ENCODE measurements at regions not wholly inside any gene's neighbourhood (a gene's known extent, or its start where the extent isn't known, plus 50 kb on each side); places are given as distances from the start of the nearest gene placed in this dataset.

- Histone ChIP-seq H3K36me3 (ENCODE audit: control insufficient read depth, insufficient read depth, low read length) (no peaks in the 10 kb centered on the region), H3K27me3 (replicated peaks; ENCODE audit: control insufficient read depth, insufficient read depth, low read length, poor library complexity, severe bottlenecking) (no peaks in the 10 kb centered on the region), H3K9me3 (ENCODE audit: control insufficient read depth, low read length) (no peaks in the 10 kb centered on the region), H3K4me3 (ENCODE audit: insufficient read depth, low read depth, low read length, poor library complexity, severe bottlenecking) (no peak overlapping the region), H3K4me1 (ENCODE audit: control insufficient read depth, insufficient read depth, low read length, poor library complexity, severe bottlenecking) (no peaks in the 10 kb centered on the region), H3K27ac (ENCODE audit: insufficient read depth, low read length, poor library complexity, severe bottlenecking) (no peak overlapping the region)
- no peak for DNase-seq
Observed at GRCh38 chr6:104400844-104401243, 458.9 kb downstream of the HACE1 start.

- H3K4me3 ChIP-seq (ENCODE audit: insufficient read depth, low read depth, low read length, poor library complexity, severe bottlenecking): no peak overlapping the region
- DNase-seq: no peak
- no peaks in the 10 kb centered on the region for H3K9me3 ChIP-seq (ENCODE audit: control insufficient read depth, low read length)
- H3K27me3 ChIP-seq (replicated peaks; ENCODE audit: control insufficient read depth, insufficient read depth, low read length, poor library complexity, severe bottlenecking): no peaks in the 10 kb centered on the region
- no peaks in the 10 kb centered on the region for H3K4me1 ChIP-seq (ENCODE audit: control insufficient read depth, insufficient read depth, low read length, poor library complexity, severe bottlenecking)
- no peaks in the 10 kb centered on the region for H3K36me3 ChIP-seq (ENCODE audit: control insufficient read depth, insufficient read depth, low read length)
- no peak overlapping the region for H3K27ac ChIP-seq (ENCODE audit: insufficient read depth, low read length, poor library complexity, severe bottlenecking)
Observed at GRCh38 chr6:104396077-104396476, 463.6 kb downstream of the HACE1 start.

- Histone ChIP-seq H3K4me1 (ENCODE audit: control insufficient read depth, insufficient read depth, low read length, poor library complexity, severe bottlenecking) (no peaks in the 10 kb centered on the region), H3K27me3 (replicated peaks; ENCODE audit: control insufficient read depth, insufficient read depth, low read length, poor library complexity, severe bottlenecking) (no peaks in the 10 kb centered on the region), H3K36me3 (ENCODE audit: control insufficient read depth, insufficient read depth, low read length) (no peaks in the 10 kb centered on the region), H3K27ac (ENCODE audit: insufficient read depth, low read length, poor library complexity, severe bottlenecking) (no peak overlapping the region), H3K4me3 (ENCODE audit: insufficient read depth, low read depth, low read length, poor library complexity, severe bottlenecking) (no peak overlapping the region), H3K9me3 (ENCODE audit: control insufficient read depth, low read length) (no peaks in the 10 kb centered on the region)
- no peak for DNase-seq
Observed at GRCh38 chr6:104381907-104382306, 477.8 kb downstream of the HACE1 start.

- H3K36me3 ChIP-seq (ENCODE audit: control insufficient read depth, insufficient read depth, low read length): no peaks in the 10 kb centered on the region
- H3K27ac ChIP-seq (ENCODE audit: insufficient read depth, low read length, poor library complexity, severe bottlenecking): no peak overlapping the region
- no peak overlapping the region for H3K4me3 ChIP-seq (ENCODE audit: insufficient read depth, low read depth, low read length, poor library complexity, severe bottlenecking)
- H3K27me3 ChIP-seq (replicated peaks; ENCODE audit: control insufficient read depth, insufficient read depth, low read length, poor library complexity, severe bottlenecking): no peaks in the 10 kb centered on the region
- H3K9me3 ChIP-seq (ENCODE audit: control insufficient read depth, low read length): no peaks in the 10 kb centered on the region
- no peak for DNase-seq
- no peaks in the 10 kb centered on the region for H3K4me1 ChIP-seq (ENCODE audit: control insufficient read depth, insufficient read depth, low read length, poor library complexity, severe bottlenecking)
Observed at GRCh38 chr6:104365451-104366234, 494.1 kb downstream of the HACE1 start.

GRCh38 chr6:104357928-104358327 lies 501.8 kb downstream of the HACE1 start:
- H3K4me3 ChIP-seq (ENCODE audit: insufficient read depth, low read depth, low read length, poor library complexity, severe bottlenecking): no peak overlapping the region
- H3K27me3 ChIP-seq (replicated peaks; ENCODE audit: control insufficient read depth, insufficient read depth, low read length, poor library complexity, severe bottlenecking): no peaks in the 10 kb centered on the region

GRCh38 chr6:104356197-104356596 lies 503.5 kb downstream of the HACE1 start:
- Histone ChIP-seq H3K27me3 (replicated peaks; ENCODE audit: control insufficient read depth, insufficient read depth, low read length, poor library complexity, severe bottlenecking) (no peaks in the 10 kb centered on the region), H3K27ac (ENCODE audit: insufficient read depth, low read length, poor library complexity, severe bottlenecking) (no peak overlapping the region), H3K4me1 (ENCODE audit: control insufficient read depth, insufficient read depth, low read length, poor library complexity, severe bottlenecking) (no peaks in the 10 kb centered on the region), H3K36me3 (ENCODE audit: control insufficient read depth, insufficient read depth, low read length) (no peaks in the 10 kb centered on the region), H3K4me3 (ENCODE audit: insufficient read depth, low read depth, low read length, poor library complexity, severe bottlenecking) (no peak overlapping the region), H3K9me3 (ENCODE audit: control insufficient read depth, low read length) (no peaks in the 10 kb centered on the region)
- no peak for DNase-seq

More at GRCh38 chr6:104357928-104358327, 501.8 kb downstream of the HACE1 start:
- Histone ChIP-seq H3K4me1 (ENCODE audit: control insufficient read depth, insufficient read depth, low read length, poor library complexity, severe bottlenecking) (no peaks in the 10 kb centered on the region), H3K9me3 (ENCODE audit: control insufficient read depth, low read length) (no peaks in the 10 kb centered on the region), H3K36me3 (ENCODE audit: control insufficient read depth, insufficient read depth, low read length) (no peaks in the 10 kb centered on the region), H3K27ac (ENCODE audit: insufficient read depth, low read length, poor library complexity, severe bottlenecking) (no peak overlapping the region)
- no peak for DNase-seq

- Histone ChIP-seq H3K4me1 (ENCODE audit: control insufficient read depth, insufficient read depth, low read length, poor library complexity, severe bottlenecking) (no peaks in the 10 kb centered on the region), H3K36me3 (ENCODE audit: control insufficient read depth, insufficient read depth, low read length) (no peaks in the 10 kb centered on the region), H3K27me3 (replicated peaks; ENCODE audit: control insufficient read depth, insufficient read depth, low read length, poor library complexity, severe bottlenecking) (no peaks in the 10 kb centered on the region), H3K9me3 (ENCODE audit: control insufficient read depth, low read length) (no peaks in the 10 kb centered on the region), H3K4me3 (ENCODE audit: insufficient read depth, low read depth, low read length, poor library complexity, severe bottlenecking) (no peak overlapping the region), H3K27ac (ENCODE audit: insufficient read depth, low read length, poor library complexity, severe bottlenecking) (no peak overlapping the region)
- no peak for DNase-seq
Observed at GRCh38 chr6:104349191-104349590, 510.5 kb downstream of the HACE1 start.

- DNase-seq: no peak
- Histone ChIP-seq H3K36me3 (ENCODE audit: control insufficient read depth, insufficient read depth, low read length) (no peaks in the 10 kb centered on the region), H3K4me1 (ENCODE audit: control insufficient read depth, insufficient read depth, low read length, poor library complexity, severe bottlenecking) (no peaks in the 10 kb centered on the region), H3K4me3 (ENCODE audit: insufficient read depth, low read depth, low read length, poor library complexity, severe bottlenecking) (no peak overlapping the region), H3K27ac (ENCODE audit: insufficient read depth, low read length, poor library complexity, severe bottlenecking) (no peak overlapping the region), H3K27me3 (replicated peaks; ENCODE audit: control insufficient read depth, insufficient read depth, low read length, poor library complexity, severe bottlenecking) (no peaks in the 10 kb centered on the region), H3K9me3 (ENCODE audit: control insufficient read depth, low read length) (no peaks in the 10 kb centered on the region)
Observed at GRCh38 chr6:104344223-104344622, 515.5 kb downstream of the HACE1 start.

GRCh38 chr6:104332364-104332763 lies 527.4 kb downstream of the HACE1 start:
- DNase-seq: no peak
- Histone ChIP-seq H3K27ac (ENCODE audit: insufficient read depth, low read length, poor library complexity, severe bottlenecking) (no peak overlapping the region), H3K4me3 (ENCODE audit: insufficient read depth, low read depth, low read length, poor library complexity, severe bottlenecking) (no peak overlapping the region), H3K27me3 (replicated peaks; ENCODE audit: control insufficient read depth, insufficient read depth, low read length, poor library complexity, severe bottlenecking) (no peaks in the 10 kb centered on the region), H3K9me3 (ENCODE audit: control insufficient read depth, low read length) (no peaks in the 10 kb centered on the region), H3K4me1 (ENCODE audit: control insufficient read depth, insufficient read depth, low read length, poor library complexity, severe bottlenecking) (no peaks in the 10 kb centered on the region), H3K36me3 (ENCODE audit: control insufficient read depth, insufficient read depth, low read length) (no peaks in the 10 kb centered on the region)

- H3K4me3 ChIP-seq (ENCODE audit: insufficient read depth, low read depth, low read length, poor library complexity, severe bottlenecking): no peak overlapping the region
- H3K4me1 ChIP-seq (ENCODE audit: control insufficient read depth, insufficient read depth, low read length, poor library complexity, severe bottlenecking): no peaks in the 10 kb centered on the region
- H3K27ac ChIP-seq (ENCODE audit: insufficient read depth, low read length, poor library complexity, severe bottlenecking): no peak overlapping the region
- no peak for DNase-seq
- H3K36me3 ChIP-seq (ENCODE audit: control insufficient read depth, insufficient read depth, low read length): no peaks in the 10 kb centered on the region
- no peaks in the 10 kb centered on the region for H3K9me3 ChIP-seq (ENCODE audit: control insufficient read depth, low read length)
- H3K27me3 ChIP-seq (replicated peaks; ENCODE audit: control insufficient read depth, insufficient read depth, low read length, poor library complexity, severe bottlenecking): no peaks in the 10 kb centered on the region
Observed at GRCh38 chr6:104326173-104327001, 533.3 kb downstream of the HACE1 start.

Measured in effector memory CD4-positive, alpha-beta T cell (primary cell).